MM.1S (cell line): ENCODE measurements at regions not wholly inside any gene's neighbourhood (a gene's known extent, or its start where the extent isn't known, plus 50 kb on each side); places are given as distances from the start of the nearest gene placed in this dataset.
"Not testable (repeated sequence)": the region's sequence is repeated elsewhere in the genome, so short reads cannot be mapped to it uniquely, and the experiment has no call there.

Experiments used
- DNase-seq: peaks from one replicate; pipeline ENCODE4 v3.0.0-alpha.2; 2015
- H2AFZ ChIP-seq: fragments of 300-600 bp; sonication (generic); 2 replicates; pipeline ENCODE4 v1.6.0; 2016; ENCODE audit warnings: antibody characterized with exemption, low read length
- H3F3A ChIP-seq: fragments of 300-600 bp; sonication (generic); 2 replicates; pipeline ENCODE4 v1.6.1; 2016; ENCODE audit warnings: mild to moderate bottlenecking, antibody characterized with exemption, low read length, moderate library complexity, mixed read lengths; ENCODE audit not compliant: insufficient read depth
- H3K27ac ChIP-seq: fragments of 300-600 bp; sonication (generic); 2 replicates; pipeline ENCODE4 v1.5.1; 2016; ENCODE audit warnings: mild to moderate bottlenecking, low read length
- H3K27me3 ChIP-seq: fragments of 300-600 bp; sonication (generic); replicated peaks from 2 replicates; pipeline ENCODE4 v1.6.0; 2016; ENCODE audit warnings: low read length; ENCODE audit not compliant: insufficient read depth
- H3K36me3 ChIP-seq: fragments of 300-600 bp; sonication (generic); replicated peaks from 2 replicates; pipeline ENCODE4 v1.6.1; 2016; ENCODE audit warnings: mild to moderate bottlenecking, low read length, mixed read lengths; ENCODE audit not compliant: insufficient read depth
- H3K4me1 ChIP-seq: fragments of 300-600 bp; sonication (generic); 2 replicates; pipeline ENCODE4 v1.6.1; 2016; ENCODE audit warnings: low read length, mixed read lengths
- H3K4me2 ChIP-seq: fragments of 300-600 bp; sonication (generic); 2 replicates; pipeline ENCODE4 v1.6.0; 2016; ENCODE audit warnings: low read depth, low read length
- H3K4me3 ChIP-seq: fragments of 300-600 bp; sonication (generic); 2 replicates; pipeline ENCODE4 v1.5.1; 2016; ENCODE audit warnings: low read length, mixed read lengths
- H3K79me2 ChIP-seq: fragments of 300-600 bp; sonication (generic); 2 replicates; pipeline ENCODE4 v1.6.1; 2016; ENCODE audit warnings: mixed run types, low read length, mixed read lengths
- H3K9ac ChIP-seq: fragments of 300-600 bp; sonication (generic); 2 replicates; pipeline ENCODE4 v1.6.1; 2016; ENCODE audit warnings: low read length, mixed read lengths
- H3K9me2 ChIP-seq: fragments of 300-600 bp; sonication (generic); replicated peaks from 2 replicates; pipeline ENCODE4 v1.6.1; 2016; ENCODE audit warnings: mild to moderate bottlenecking, low read length, mixed read lengths; ENCODE audit not compliant: insufficient read depth
- H3K9me3 ChIP-seq: fragments of 300-600 bp; sonication (generic); replicated peaks from 2 replicates; pipeline ENCODE4 v1.6.1; 2016; ENCODE audit warnings: mild to moderate bottlenecking, low read length, mixed read lengths; ENCODE audit not compliant: insufficient read depth
- H4K20me1 ChIP-seq: fragments of 300-600 bp; sonication (generic); 2 replicates; pipeline ENCODE4 v1.6.1; 2016; ENCODE audit warnings: mild to moderate bottlenecking, low read length, moderate library complexity, mixed read lengths; ENCODE audit not compliant: insufficient read depth
- CTCF ChIP-seq: fragments of 300-600 bp; sonication (generic); IDR thresholded peaks from 2 replicates; pipeline ENCODE4 v1.5.1; 2016; ENCODE audit warnings: antibody characterized with exemption, low read length, mixed read lengths
- EZH2 ChIP-seq: fragments of 300-600 bp; sonication (generic); optimal IDR thresholded peaks from 2 replicates; pipeline ENCODE3; 2017; ENCODE audit warnings: low read depth, mild to moderate bottlenecking, antibody characterized with exemption, low read length, mixed read lengths
- EZH2phosphoT487 ChIP-seq: fragments of 300-600 bp; sonication (generic); IDR thresholded peaks from 2 replicates; pipeline ENCODE4 v1.6.1; 2018; ENCODE audit warnings: antibody characterized with exemption, low read length

- Histone ChIP-seq H3K9me2 (no peaks in the 10 kb centered on the region), H4K20me1 (no peaks in the 10 kb centered on the region), H3F3A (no peaks in the 10 kb centered on the region), H3K36me3 (no peaks in the 10 kb centered on the region), H3K27ac (no peak overlapping the region), H3K4me1 (no peaks in the 10 kb centered on the region), H3K9ac (no peak overlapping the region), H3K4me2 (no peak overlapping the region), H3K27me3 (no peaks in the 10 kb centered on the region), H2AFZ (no peak overlapping the region), H3K4me3 (no peak overlapping the region), H3K9me3 (no peaks in the 10 kb centered on the region), H3K79me2 (no peaks in the 10 kb centered on the region)
- DNase-seq: no peak
- TF ChIP-seq EZH2 (no peak), CTCF (no peak), EZH2phosphoT487 (no peak)
Observed at GRCh38 chr11:106523921-106524320, 446.5 kb downstream of the AASDHPPT start.

- Histone ChIP-seq H3F3A (no peaks in the 10 kb centered on the region), H4K20me1 (no peaks in the 10 kb centered on the region), H3K9me3 (no peaks in the 10 kb centered on the region), H2AFZ (no peak overlapping the region), H3K79me2 (no peaks in the 10 kb centered on the region), H3K9me2 (no peaks in the 10 kb centered on the region), H3K4me2 (no peak overlapping the region), H3K27ac (no peak overlapping the region), H3K9ac (no peak overlapping the region), H3K36me3 (no peaks in the 10 kb centered on the region), H3K4me1 (no peaks in the 10 kb centered on the region), H3K27me3 (no peaks in the 10 kb centered on the region), H3K4me3 (no peak overlapping the region)
- no peak for DNase-seq
- no peak for TF ChIP-seq CTCF
Observed at GRCh38 chr11:106524436-106524835, 447.0 kb downstream of the AASDHPPT start.

- H3K9me3 ChIP-seq, H4K20me1 ChIP-seq, H3K4me2 ChIP-seq, H3K4me3 ChIP-seq, H2AFZ ChIP-seq, H3K36me3 ChIP-seq, H3K4me1 ChIP-seq, H3K79me2 ChIP-seq, H3K27me3 ChIP-seq, H3F3A ChIP-seq, H3K27ac ChIP-seq, H3K9me2 ChIP-seq, DNase-seq, H3K9ac ChIP-seq: not testable (repeated sequence)
Observed at GRCh38 chr11:106531648-106532047, 454.2 kb downstream of the AASDHPPT start.

GRCh38 chr11:106533046-106533445, 455.6 kb downstream of the AASDHPPT start:
- no peaks in the 10 kb centered on the region for H3K4me1 ChIP-seq
- no peak for DNase-seq
- H3K79me2 ChIP-seq: no peaks in the 10 kb centered on the region
- H2AFZ ChIP-seq: no peak overlapping the region
- H3K27me3 ChIP-seq: no peaks in the 10 kb centered on the region
- no peaks in the 10 kb centered on the region for H3K9me2 ChIP-seq
- H3K4me3 ChIP-seq: no peak overlapping the region
- TF ChIP-seq EZH2: no peak
- no peak for TF ChIP-seq EZH2phosphoT487
- TF ChIP-seq CTCF: no peak
- no peaks in the 10 kb centered on the region for H4K20me1 ChIP-seq
- no peak overlapping the region for H3K27ac ChIP-seq
- no peaks in the 10 kb centered on the region for H3K9me3 ChIP-seq
- no peaks in the 10 kb centered on the region for H3F3A ChIP-seq
- no peak overlapping the region for H3K9ac ChIP-seq
- no peaks in the 10 kb centered on the region for H3K36me3 ChIP-seq
- H3K4me2 ChIP-seq: no peak overlapping the region
